ENCODE measurements at regions not wholly inside any gene's neighbourhood (a gene's known extent, or its start where the extent isn't known, plus 50 kb on each side); places are given as distances from the start of the nearest gene placed in this dataset.

- H3K4me3 ChIP-seq (ENCODE audit: insufficient read depth, low read depth, low read length), result no peak overlapping the region
- H3K27me3 ChIP-seq (ENCODE audit: insufficient read depth, low read length), result no peaks in the 10 kb centered on the region
- Mint-ChIP-seq H3K36me3 (ENCODE audit: low read depth, unreplicated experiment) (peaks cover 2% of the 10 kb centered on the region), H3K4me3 (ENCODE audit: unreplicated experiment) (no peak overlapping the region), H3K4me1 (ENCODE audit: low read depth, unreplicated experiment) (peaks cover 3% of the 10 kb centered on the region), H3K27ac (ENCODE audit: unreplicated experiment) (no peak overlapping the region), H3K27me3 (ENCODE audit: low read depth, unreplicated experiment) (peaks cover 20% of the 10 kb centered on the region), H3K9me3 (ENCODE audit: unreplicated experiment) (peaks cover 2% of the 10 kb centered on the region)
- no peak for TF ChIP-seq EZH2 (IDR thresholded peaks at IDR 0.05; ENCODE audit: insufficient read depth, low read length)
- no peak for TF ChIP-seq CTCF (IDR thresholded peaks at IDR 0.05; ENCODE audit: insufficient read depth, low read depth, low read length)
- H3K4me1 ChIP-seq (ENCODE audit: insufficient read depth, low read length), result peaks cover 15% of the 10 kb centered on the region
- H3K27ac ChIP-seq (ENCODE audit: low read depth, low read length), result no peak overlapping the region
- no peaks in the 10 kb centered on the region for H3K9me3 ChIP-seq (ENCODE audit: insufficient read depth, low read depth, low read length)
- no peak overlapping the region for H2AFZ ChIP-seq (ENCODE audit: low read depth, low read length)
- H3K79me2 ChIP-seq (ENCODE audit: insufficient read depth, low read length), result no peaks in the 10 kb centered on the region
- H3K4me2 ChIP-seq (ENCODE audit: low read length), result peak overlapping the region; percentile 50
- FAIRE-seq (no peak), DNase-seq (ENCODE audit: low read depth) (peak; percentile 26)
- H4K20me1 ChIP-seq (ENCODE audit: insufficient read depth, low read length), result no peaks in the 10 kb centered on the region
- no peaks in the 10 kb centered on the region for H3K36me3 ChIP-seq (ENCODE audit: insufficient read depth, low read length)
- H3K9ac ChIP-seq (ENCODE audit: low read length), result no peak overlapping the region
Measured at GRCh38 chr6:149169761-149170511, 147.6 kb upstream of the TAB2 start.

GRCh38 chr6:149170564-149171452 is 146.7 kb upstream of the TAB2 start:
- Mint-ChIP-seq H3K4me1 (ENCODE audit: low read depth, unreplicated experiment) (peaks cover 3% of the 10 kb centered on the region), H3K9me3 (ENCODE audit: unreplicated experiment) (peaks cover 2% of the 10 kb centered on the region), H3K36me3 (ENCODE audit: low read depth, unreplicated experiment) (peaks cover 2% of the 10 kb centered on the region), H3K27ac (ENCODE audit: unreplicated experiment) (no peak overlapping the region), H3K4me3 (ENCODE audit: unreplicated experiment) (no peak overlapping the region), H3K27me3 (ENCODE audit: low read depth, unreplicated experiment) (peaks cover 20% of the 10 kb centered on the region)
- Histone ChIP-seq H2AFZ (ENCODE audit: low read depth, low read length) (no peak overlapping the region), H3K27ac (ENCODE audit: low read depth, low read length) (no peak overlapping the region), H3K9me3 (ENCODE audit: insufficient read depth, low read depth, low read length) (no peaks in the 10 kb centered on the region), H4K20me1 (ENCODE audit: insufficient read depth, low read length) (no peaks in the 10 kb centered on the region), H3K4me2 (ENCODE audit: low read length) (no peak overlapping the region), H3K9ac (ENCODE audit: low read length) (no peak overlapping the region), H3K79me2 (ENCODE audit: insufficient read depth, low read length) (no peaks in the 10 kb centered on the region), H3K4me1 (ENCODE audit: insufficient read depth, low read length) (peaks cover 15% of the 10 kb centered on the region), H3K36me3 (ENCODE audit: insufficient read depth, low read length) (no peaks in the 10 kb centered on the region), H3K27me3 (ENCODE audit: insufficient read depth, low read length) (no peaks in the 10 kb centered on the region), H3K4me3 (ENCODE audit: insufficient read depth, low read depth, low read length) (no peak overlapping the region)
- DNase-seq (ENCODE audit: low read depth) (no peak), FAIRE-seq (no peak)
- TF ChIP-seq CTCF (IDR thresholded peaks at IDR 0.05; ENCODE audit: insufficient read depth, low read depth, low read length), result no peak

Data from astrocyte (in vitro differentiated cells and primary cell).